Activated CD4-positive, alpha-beta T cell treated with anti-CD3 and anti-CD28 coated beads, Interleukin-2, amount 10 ng/mL, durations not matched to agents 7 days and 5 days (primary cell): ENCODE measurements at regions not wholly inside any gene's neighbourhood (a gene's known extent, or its start where the extent isn't known, plus 50 kb on each side); places are given as distances from the start of the nearest gene placed in this dataset.

Experiments used
- CTCF ChIA-PET: fragments of 350-600 bp; sonication (Branson Sonifier 250); formaldehyde crosslinking; loops from one replicate; lab custom pipeline; 2021; ENCODE audit warnings: antibody characterized with exemption; lab: Charles Lee
- POLR2A ChIA-PET: fragments of 350-600 bp; sonication (Branson Sonifier 250); formaldehyde crosslinking; loops from one replicate; lab custom pipeline; 2021; ENCODE audit warnings: antibody characterized with exemption; lab: Charles Lee
- DNase-seq: peaks from one replicate; pipeline ENCODE4 v3.0.0-alpha.2; 2020
- H3K27ac Mint-ChIP-seq: one replicate; pipeline ENCODE4 v1.8.0; 2021; ENCODE audit warnings: mild to moderate bottlenecking, moderate library complexity, mixed read lengths
- H3K27me3 Mint-ChIP-seq: one replicate; pipeline ENCODE4 v1.8.0; 2021; ENCODE audit warnings: mixed read lengths
- H3K36me3 Mint-ChIP-seq: one replicate; pipeline ENCODE4 v1.8.0; 2021; ENCODE audit warnings: low read depth, mixed read lengths
- H3K4me1 Mint-ChIP-seq: one replicate; pipeline ENCODE4 v1.8.0; 2021; ENCODE audit warnings: mixed read lengths
- H3K4me3 Mint-ChIP-seq: one replicate; pipeline ENCODE4 v1.8.0; 2021; ENCODE audit warnings: mild to moderate bottlenecking, moderate library complexity, mixed read lengths
- H3K9me3 Mint-ChIP-seq: one replicate; pipeline ENCODE4 v1.8.0; 2021; ENCODE audit warnings: mixed read lengths

DNA sequence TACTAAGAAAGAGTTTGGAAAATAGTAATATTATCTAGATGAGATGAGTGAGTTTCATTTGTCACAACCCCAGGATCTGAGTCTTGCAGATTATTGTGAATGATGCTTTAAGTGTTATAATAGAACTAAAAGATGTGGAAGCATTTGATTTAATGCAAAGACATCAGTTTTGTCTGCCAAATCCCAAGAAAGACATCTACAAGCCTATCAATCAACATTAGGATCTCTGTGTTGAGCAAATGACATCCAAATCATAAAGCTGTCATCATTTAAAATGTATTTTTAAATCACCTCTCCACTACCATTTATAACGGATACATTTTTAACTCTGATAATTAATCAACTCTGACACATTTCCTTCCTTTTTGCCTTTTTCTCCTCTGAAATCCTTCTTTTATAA is 310.8 kb upstream of the SLIT2 start:
- H3K27me3 Mint-ChIP-seq = no peaks in the 10 kb centered on the region
- ChIA-PET POLR2A (no interaction called here), CTCF (no interaction called here)
- H3K4me3 Mint-ChIP-seq = no peak overlapping the region
- no peaks in the 10 kb centered on the region for H3K4me1 Mint-ChIP-seq
- H3K9me3 Mint-ChIP-seq = peaks cover 4% of the 10 kb centered on the region
- DNase-seq = no peak
- H3K27ac Mint-ChIP-seq = no peak overlapping the region
- H3K36me3 Mint-ChIP-seq = no peaks in the 10 kb centered on the region

- Mint-ChIP-seq H3K27ac (no peak overlapping the region), H3K27me3 (no peaks in the 10 kb centered on the region), H3K9me3 (peaks cover 4% of the 10 kb centered on the region), H3K36me3 (no peaks in the 10 kb centered on the region), H3K4me3 (no peak overlapping the region), H3K4me1 (no peaks in the 10 kb centered on the region)
- ChIA-PET POLR2A (no interaction called here), CTCF (no interaction called here)
- DNase-seq = no peak
Observed at GRCh38 chr4:19936476-19936875, 315.2 kb upstream of the SLIT2 start.

DNA sequence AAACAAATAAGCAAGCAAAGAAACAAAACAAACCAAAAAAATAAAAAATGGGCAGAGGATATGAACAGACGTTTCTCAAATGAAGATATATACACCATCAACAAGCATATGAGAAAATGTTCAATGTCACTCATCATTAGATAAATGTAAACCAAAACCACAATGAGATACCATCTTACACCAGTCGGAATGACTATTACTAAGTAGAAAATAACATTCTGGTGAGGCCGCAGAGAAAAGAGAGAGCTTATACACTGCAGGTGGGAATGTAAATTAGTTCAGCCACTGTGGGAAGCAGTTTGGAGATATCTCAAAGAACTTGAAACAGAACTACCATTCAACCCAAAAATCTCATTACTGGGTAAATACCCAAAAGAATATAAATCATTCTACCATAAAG is 321.0 kb upstream of the SLIT2 start:
- H3K4me1 Mint-ChIP-seq = no peaks in the 10 kb centered on the region
- no peaks in the 10 kb centered on the region for H3K27me3 Mint-ChIP-seq
- CTCF ChIA-PET = no interaction called here
- H3K4me3 Mint-ChIP-seq = no peak overlapping the region
- DNase-seq = no peak
- H3K9me3 Mint-ChIP-seq = peaks cover 2% of the 10 kb centered on the region
- POLR2A ChIA-PET = no interaction called here
- H3K27ac Mint-ChIP-seq = no peak overlapping the region
- no peaks in the 10 kb centered on the region for H3K36me3 Mint-ChIP-seq

DNA sequence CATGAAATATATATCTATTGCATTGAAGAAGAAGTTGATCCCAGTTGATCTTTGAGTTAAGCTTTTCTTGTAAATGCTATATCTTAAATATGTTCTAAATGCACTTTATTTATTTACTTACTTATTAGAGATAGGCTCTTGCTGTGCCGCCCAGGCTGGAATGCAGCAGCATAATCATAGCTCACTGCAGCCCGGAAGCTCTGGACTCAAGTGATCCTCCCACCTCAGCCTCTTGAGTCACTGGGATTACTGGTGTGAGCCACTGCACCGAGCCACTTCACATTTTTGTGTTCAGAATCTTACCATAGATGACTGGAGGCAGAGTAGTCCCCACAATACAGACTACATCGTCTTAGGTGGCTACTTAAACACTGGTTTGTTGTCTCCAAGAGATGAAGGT is 324.3 kb upstream of the SLIT2 start:
- H3K4me3 Mint-ChIP-seq = no peak overlapping the region
- no peaks in the 10 kb centered on the region for H3K4me1 Mint-ChIP-seq
- peaks cover 5% of the 10 kb centered on the region for H3K9me3 Mint-ChIP-seq
- H3K27ac Mint-ChIP-seq = no peak overlapping the region
- POLR2A ChIA-PET = no interaction called here
- CTCF ChIA-PET = no interaction called here
- no peak for DNase-seq
- no peaks in the 10 kb centered on the region for H3K36me3 Mint-ChIP-seq
- H3K27me3 Mint-ChIP-seq = no peaks in the 10 kb centered on the region

DNA sequence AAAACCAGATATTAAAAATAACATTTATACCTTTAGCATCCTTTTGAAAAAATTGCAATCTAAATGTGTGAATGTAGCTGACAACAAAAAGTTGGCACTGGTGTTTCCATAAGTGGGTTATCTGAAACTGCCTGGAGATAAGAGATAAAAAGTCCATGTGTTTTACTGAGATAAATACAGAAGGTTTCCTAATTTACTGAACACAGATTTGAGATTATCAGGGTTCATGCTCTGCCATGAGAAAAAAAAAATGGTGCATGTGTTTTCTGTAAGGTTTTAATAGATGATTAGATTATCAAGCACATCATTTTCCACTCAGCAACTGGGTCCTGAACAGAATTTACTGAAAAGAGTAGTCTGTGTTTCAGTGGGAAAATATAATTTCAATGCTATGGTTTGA is 326.2 kb upstream of the SLIT2 start:
- no peak overlapping the region for H3K4me3 Mint-ChIP-seq
- no peaks in the 10 kb centered on the region for H3K4me1 Mint-ChIP-seq
- no peak for DNase-seq
- no peaks in the 10 kb centered on the region for H3K27me3 Mint-ChIP-seq
- ChIA-PET CTCF (no interaction called here), POLR2A (no interaction called here)
- peaks cover 5% of the 10 kb centered on the region for H3K9me3 Mint-ChIP-seq
- H3K27ac Mint-ChIP-seq = no peak overlapping the region
- no peaks in the 10 kb centered on the region for H3K36me3 Mint-ChIP-seq

GRCh38 chr4:19924761-19925160 is 326.9 kb upstream of the SLIT2 start:
- H3K36me3 Mint-ChIP-seq = no peaks in the 10 kb centered on the region
- no peaks in the 10 kb centered on the region for H3K27me3 Mint-ChIP-seq
- ChIA-PET CTCF (no interaction called here), POLR2A (no interaction called here)
- no peak for DNase-seq
- H3K4me1 Mint-ChIP-seq = no peaks in the 10 kb centered on the region
- H3K4me3 Mint-ChIP-seq = no peak overlapping the region
- no peak overlapping the region for H3K27ac Mint-ChIP-seq
- peaks cover 5% of the 10 kb centered on the region for H3K9me3 Mint-ChIP-seq

DNA sequence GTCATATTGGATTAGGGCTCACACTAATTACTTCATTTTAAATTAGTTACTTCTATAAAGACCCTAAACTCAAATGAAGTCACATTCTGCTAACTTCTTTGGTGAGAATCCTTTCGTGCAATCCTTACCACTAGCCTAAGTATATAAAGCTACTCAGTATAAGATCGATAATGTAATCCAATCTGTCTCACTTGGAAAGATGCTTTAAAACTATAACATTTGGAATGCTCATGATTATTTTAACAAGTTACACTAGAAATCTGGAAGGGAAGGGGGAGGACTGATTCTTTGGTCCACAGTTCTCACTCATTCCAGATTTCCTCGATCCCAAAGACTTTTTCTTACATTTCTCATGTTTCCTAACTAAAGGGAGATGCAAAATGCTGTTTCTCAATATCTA is 336.4 kb upstream of the SLIT2 start:
- ChIA-PET POLR2A (no interaction called here), CTCF (no interaction called here)
- DNase-seq = no peak
- Mint-ChIP-seq H3K36me3 (no peaks in the 10 kb centered on the region), H3K27ac (no peak overlapping the region), H3K27me3 (no peaks in the 10 kb centered on the region), H3K4me3 (no peak overlapping the region), H3K4me1 (no peaks in the 10 kb centered on the region), H3K9me3 (peaks cover 22% of the 10 kb centered on the region)

DNA sequence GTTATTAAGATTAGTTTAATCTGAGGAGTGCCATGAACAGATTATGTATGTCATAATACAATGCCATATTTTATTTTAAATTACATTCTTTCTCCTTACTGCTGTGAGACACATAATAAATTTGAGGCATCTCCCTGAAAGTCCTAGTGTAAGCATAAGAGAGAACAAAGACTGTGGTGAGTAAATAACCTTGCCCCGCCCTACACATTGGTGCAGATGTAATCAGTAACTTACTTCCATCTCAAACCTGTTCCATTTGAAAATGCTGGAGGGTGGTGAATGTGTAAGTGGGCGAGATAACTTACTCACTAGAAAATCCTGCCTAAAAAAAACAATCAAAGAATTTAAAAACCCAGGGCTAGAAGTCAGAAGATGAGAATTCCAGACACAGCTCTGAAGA is 338.1 kb upstream of the SLIT2 start:
- POLR2A ChIA-PET = no interaction called here
- Mint-ChIP-seq H3K27ac (no peak overlapping the region), H3K27me3 (no peaks in the 10 kb centered on the region), H3K36me3 (no peaks in the 10 kb centered on the region), H3K9me3 (peaks cover 18% of the 10 kb centered on the region), H3K4me1 (no peaks in the 10 kb centered on the region), H3K4me3 (no peak overlapping the region)
- CTCF ChIA-PET = no interaction called here
- no peak for DNase-seq

DNA sequence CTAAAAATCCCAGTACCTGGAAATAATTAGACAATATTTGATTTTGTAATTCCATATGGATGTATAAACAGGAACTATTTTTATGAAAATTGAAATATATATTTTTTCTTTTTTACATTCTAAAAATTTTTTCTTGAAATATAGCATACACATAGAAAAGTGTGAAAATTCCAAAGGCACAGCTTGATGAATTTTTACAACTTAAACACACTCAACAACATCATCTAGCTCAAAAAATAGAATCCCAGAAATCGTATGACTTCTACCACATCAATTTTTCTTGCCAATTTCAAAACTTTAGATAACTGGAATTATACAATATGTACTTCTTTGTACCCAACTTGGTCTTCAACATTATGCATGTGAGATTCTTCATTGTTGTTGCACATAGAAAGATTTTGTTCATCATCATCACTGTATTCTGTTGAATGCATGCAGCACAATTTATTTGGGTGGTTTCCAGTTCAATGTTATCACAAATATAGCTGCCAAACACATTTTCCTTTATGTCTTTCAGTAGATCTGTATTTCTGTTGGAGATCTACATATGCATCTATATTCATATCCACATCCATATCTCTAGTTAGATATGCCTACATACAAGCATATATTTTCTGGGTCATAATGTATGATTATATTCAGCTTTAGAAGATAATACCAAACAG is 340.7 kb upstream of the SLIT2 start:
- no peak overlapping the region for H3K27ac Mint-ChIP-seq
- no peak overlapping the region for H3K4me3 Mint-ChIP-seq
- H3K36me3 Mint-ChIP-seq = no peaks in the 10 kb centered on the region
- ChIA-PET CTCF (no interaction called here), POLR2A (no interaction called here)
- no peak for DNase-seq
- peaks cover 16% of the 10 kb centered on the region for H3K9me3 Mint-ChIP-seq
- H3K27me3 Mint-ChIP-seq = no peaks in the 10 kb centered on the region
- H3K4me1 Mint-ChIP-seq = no peaks in the 10 kb centered on the region

GRCh38 chr4:19905024-19905423 is 346.7 kb upstream of the SLIT2 start:
- ChIA-PET POLR2A (no interaction called here), CTCF (interaction anchor here (0.6 kb wide), 1 partner anchor 340 kb away, joined by 4 read pairs; no protein-coding TSS in a partner anchor)
- no peak for DNase-seq
- H3K4me1 Mint-ChIP-seq = no peaks in the 10 kb centered on the region
- H3K27ac Mint-ChIP-seq = no peak overlapping the region
- no peaks in the 10 kb centered on the region for H3K27me3 Mint-ChIP-seq
- H3K4me3 Mint-ChIP-seq = no peak overlapping the region
- no peaks in the 10 kb centered on the region for H3K36me3 Mint-ChIP-seq
- peaks cover 2% of the 10 kb centered on the region for H3K9me3 Mint-ChIP-seq

DNA sequence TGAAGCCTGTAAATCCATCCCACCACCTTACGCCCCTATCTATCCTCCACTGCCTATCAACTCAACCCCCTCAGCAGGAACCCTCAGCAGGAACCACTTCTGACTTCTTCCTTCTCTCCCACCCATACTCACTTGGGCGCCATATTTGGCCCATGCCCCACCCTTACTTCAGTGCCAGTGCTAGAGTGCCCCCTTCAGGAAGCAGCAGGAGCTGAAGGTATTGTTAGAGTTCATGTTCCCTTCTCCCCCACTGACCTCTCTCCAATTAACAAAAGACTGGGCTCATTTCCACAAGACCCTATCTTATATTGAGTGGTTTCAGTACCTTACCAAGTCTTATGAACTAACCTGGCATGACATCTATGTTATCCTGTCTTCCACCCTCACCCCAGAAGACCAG is 363.1 kb upstream of the SLIT2 start:
- DNase-seq = no peak
- POLR2A ChIA-PET = no interaction called here
- Mint-ChIP-seq H3K27ac (no peak overlapping the region), H3K27me3 (no peaks in the 10 kb centered on the region), H3K4me3 (no peak overlapping the region), H3K9me3 (peaks cover 12% of the 10 kb centered on the region), H3K4me1 (no peaks in the 10 kb centered on the region), H3K36me3 (no peaks in the 10 kb centered on the region)
- CTCF ChIA-PET = no interaction called here

GRCh38 chr4:19883841-19884240 is 367.9 kb upstream of the SLIT2 start:
- H3K36me3 Mint-ChIP-seq = no peaks in the 10 kb centered on the region
- H3K27me3 Mint-ChIP-seq = no peaks in the 10 kb centered on the region
- no peak overlapping the region for H3K4me3 Mint-ChIP-seq
- no peak for DNase-seq
- no peaks in the 10 kb centered on the region for H3K4me1 Mint-ChIP-seq
- ChIA-PET POLR2A (no interaction called here), CTCF (no interaction called here)
- peaks cover 11% of the 10 kb centered on the region for H3K9me3 Mint-ChIP-seq
- no peak overlapping the region for H3K27ac Mint-ChIP-seq

- no peaks in the 10 kb centered on the region for H3K36me3 Mint-ChIP-seq
- DNase-seq = no peak
- no peak overlapping the region for H3K4me3 Mint-ChIP-seq
- no peaks in the 10 kb centered on the region for H3K27me3 Mint-ChIP-seq
- H3K9me3 Mint-ChIP-seq = peaks cover 2% of the 10 kb centered on the region
- H3K4me1 Mint-ChIP-seq = no peaks in the 10 kb centered on the region
- ChIA-PET CTCF (no interaction called here), POLR2A (no interaction called here)
- H3K27ac Mint-ChIP-seq = no peak overlapping the region
Observed at GRCh38 chr4:19880206-19880605, 371.5 kb upstream of the SLIT2 start.

- peaks cover 2% of the 10 kb centered on the region for H3K9me3 Mint-ChIP-seq
- no peak overlapping the region for H3K27ac Mint-ChIP-seq
- CTCF ChIA-PET = no interaction called here
- H3K27me3 Mint-ChIP-seq = no peaks in the 10 kb centered on the region
- POLR2A ChIA-PET = no interaction called here
- H3K4me1 Mint-ChIP-seq = no peaks in the 10 kb centered on the region
- no peak for DNase-seq
- no peak overlapping the region for H3K4me3 Mint-ChIP-seq
- no peaks in the 10 kb centered on the region for H3K36me3 Mint-ChIP-seq
Observed at GRCh38 chr4:19879330-19879729, 372.4 kb upstream of the SLIT2 start.
